Neural progenitor cell (in vitro differentiated cells): ENCODE measurements at regions not wholly inside any gene's neighbourhood (a gene's known extent, or its start where the extent isn't known, plus 50 kb on each side); places are given as distances from the start of the nearest gene placed in this dataset.

Source experiments
- EZH2phosphoT487 ChIP-seq: fragments of 200-600 bp; sonication (generic); IDR thresholded peaks from 2 replicates; pipeline ENCODE4 v1.6.1; 2017; ENCODE audit warnings: antibody characterized with exemption
- TF ChIP-seq, protein P1 (sequence below): fragments of 200-600 bp; sonication (generic); IDR thresholded peaks from 2 replicates; pipeline ENCODE4 v1.5.1; 2017; ENCODE audit warnings: antibody characterized with exemption, mild to moderate bottlenecking

DNA sequence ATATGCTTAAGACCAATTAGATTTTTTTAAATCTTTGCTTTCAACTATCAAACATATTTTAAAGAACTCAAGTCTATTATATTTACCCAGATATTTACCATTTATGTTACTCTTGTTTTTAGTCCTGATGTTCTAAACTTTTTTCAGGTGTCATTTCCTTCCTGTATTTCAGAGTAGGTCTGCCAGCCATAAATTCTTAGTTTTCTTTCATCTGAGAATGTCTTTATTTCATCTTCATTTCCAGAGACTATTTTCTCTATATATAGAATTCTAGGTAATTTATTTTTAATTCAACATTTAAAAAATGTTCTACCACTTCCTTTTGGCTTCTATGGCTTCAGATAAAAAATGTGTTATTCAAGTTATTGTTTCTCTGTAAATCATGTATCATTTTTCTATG, 218.2 kb upstream of the AMIGO2 start:
- no peak for TF ChIP-seq EZH2phosphoT487
- TF ChIP-seq, protein P1, sequence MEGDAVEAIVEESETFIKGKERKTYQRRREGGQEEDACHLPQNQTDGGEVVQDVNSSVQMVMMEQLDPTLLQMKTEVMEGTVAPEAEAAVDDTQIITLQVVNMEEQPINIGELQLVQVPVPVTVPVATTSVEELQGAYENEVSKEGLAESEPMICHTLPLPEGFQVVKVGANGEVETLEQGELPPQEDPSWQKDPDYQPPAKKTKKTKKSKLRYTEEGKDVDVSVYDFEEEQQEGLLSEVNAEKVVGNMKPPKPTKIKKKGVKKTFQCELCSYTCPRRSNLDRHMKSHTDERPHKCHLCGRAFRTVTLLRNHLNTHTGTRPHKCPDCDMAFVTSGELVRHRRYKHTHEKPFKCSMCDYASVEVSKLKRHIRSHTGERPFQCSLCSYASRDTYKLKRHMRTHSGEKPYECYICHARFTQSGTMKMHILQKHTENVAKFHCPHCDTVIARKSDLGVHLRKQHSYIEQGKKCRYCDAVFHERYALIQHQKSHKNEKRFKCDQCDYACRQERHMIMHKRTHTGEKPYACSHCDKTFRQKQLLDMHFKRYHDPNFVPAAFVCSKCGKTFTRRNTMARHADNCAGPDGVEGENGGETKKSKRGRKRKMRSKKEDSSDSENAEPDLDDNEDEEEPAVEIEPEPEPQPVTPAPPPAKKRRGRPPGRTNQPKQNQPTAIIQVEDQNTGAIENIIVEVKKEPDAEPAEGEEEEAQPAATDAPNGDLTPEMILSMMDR = no peak
